ENCODE measurements at regions not wholly inside any gene's neighbourhood (a gene's known extent, or its start where the extent isn't known, plus 50 kb on each side); places are given as distances from the start of the nearest gene placed in this dataset.

DNA sequence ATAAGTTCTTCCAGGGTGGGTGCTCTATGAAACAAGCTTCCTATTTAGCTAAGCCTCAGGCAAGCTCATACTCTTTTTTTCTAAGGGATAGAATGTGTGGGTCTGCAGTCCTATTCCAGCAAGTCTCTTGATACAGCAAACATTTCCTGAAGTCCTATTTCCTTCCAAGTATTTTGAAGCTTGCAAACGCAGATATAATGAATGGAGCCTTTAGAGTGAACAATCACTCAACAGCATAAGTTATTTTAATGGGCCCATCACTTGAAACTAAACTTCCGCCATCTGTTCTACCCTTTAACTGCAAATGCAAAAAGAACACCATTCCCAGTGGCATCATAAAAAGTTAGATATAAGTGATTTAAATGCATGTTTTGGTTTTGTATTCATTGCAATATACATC, 108.3 kb upstream of the TAPT1 start:
- intact Hi-C loops (cut with DNase I; ENCODE audit: low total_unique reads): no loop called here
- TF ChIP-seq, protein P1, sequence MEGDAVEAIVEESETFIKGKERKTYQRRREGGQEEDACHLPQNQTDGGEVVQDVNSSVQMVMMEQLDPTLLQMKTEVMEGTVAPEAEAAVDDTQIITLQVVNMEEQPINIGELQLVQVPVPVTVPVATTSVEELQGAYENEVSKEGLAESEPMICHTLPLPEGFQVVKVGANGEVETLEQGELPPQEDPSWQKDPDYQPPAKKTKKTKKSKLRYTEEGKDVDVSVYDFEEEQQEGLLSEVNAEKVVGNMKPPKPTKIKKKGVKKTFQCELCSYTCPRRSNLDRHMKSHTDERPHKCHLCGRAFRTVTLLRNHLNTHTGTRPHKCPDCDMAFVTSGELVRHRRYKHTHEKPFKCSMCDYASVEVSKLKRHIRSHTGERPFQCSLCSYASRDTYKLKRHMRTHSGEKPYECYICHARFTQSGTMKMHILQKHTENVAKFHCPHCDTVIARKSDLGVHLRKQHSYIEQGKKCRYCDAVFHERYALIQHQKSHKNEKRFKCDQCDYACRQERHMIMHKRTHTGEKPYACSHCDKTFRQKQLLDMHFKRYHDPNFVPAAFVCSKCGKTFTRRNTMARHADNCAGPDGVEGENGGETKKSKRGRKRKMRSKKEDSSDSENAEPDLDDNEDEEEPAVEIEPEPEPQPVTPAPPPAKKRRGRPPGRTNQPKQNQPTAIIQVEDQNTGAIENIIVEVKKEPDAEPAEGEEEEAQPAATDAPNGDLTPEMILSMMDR (IDR thresholded peaks at IDR 0.05): no peak
- TF ChIP-seq POLR2A (IDR thresholded peaks at IDR 0.05): no peak
- DNase-seq (ENCODE audit: low spot score in 2 of 2): no peak
- 57 to 65% methylated on average over 2 of the region's 2 CpGs for WGBS, 2 donors
- H3K4me3 ChIP-seq (ENCODE audit: low read depth, poor library complexity, severe bottlenecking): no peak overlapping the region

DNA sequence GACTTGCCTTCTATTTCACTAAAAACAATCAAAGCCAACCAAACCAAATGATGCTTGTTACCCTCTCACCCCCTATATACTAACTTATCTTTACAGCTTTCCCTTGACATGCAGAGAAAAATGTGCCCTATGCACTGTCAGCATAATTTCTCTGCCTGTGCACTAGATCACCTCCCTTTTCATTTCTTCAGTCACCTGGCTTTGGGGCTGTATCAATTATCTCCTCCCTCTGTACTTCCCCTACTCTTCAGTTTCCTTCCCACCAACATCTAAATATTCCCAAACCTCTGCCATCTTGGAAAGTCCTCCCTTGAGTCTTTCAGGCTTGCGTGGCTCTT, 103.5 kb upstream of the TAPT1 start:
- WGBS, 2 donors: 76 to 78% methylated on average over 1 of the region's 1 CpG
- intact Hi-C loops (cut with DNase I; ENCODE audit: low total_unique reads): no loop called here
- H3K4me3 ChIP-seq (ENCODE audit: low read depth, poor library complexity, severe bottlenecking): no peak overlapping the region
- TF ChIP-seq POLR2A (IDR thresholded peaks at IDR 0.05): no peak
- TF ChIP-seq, protein P1 (IDR thresholded peaks at IDR 0.05): no peak
- no peak for DNase-seq (ENCODE audit: low spot score in 2 of 2)

DNA sequence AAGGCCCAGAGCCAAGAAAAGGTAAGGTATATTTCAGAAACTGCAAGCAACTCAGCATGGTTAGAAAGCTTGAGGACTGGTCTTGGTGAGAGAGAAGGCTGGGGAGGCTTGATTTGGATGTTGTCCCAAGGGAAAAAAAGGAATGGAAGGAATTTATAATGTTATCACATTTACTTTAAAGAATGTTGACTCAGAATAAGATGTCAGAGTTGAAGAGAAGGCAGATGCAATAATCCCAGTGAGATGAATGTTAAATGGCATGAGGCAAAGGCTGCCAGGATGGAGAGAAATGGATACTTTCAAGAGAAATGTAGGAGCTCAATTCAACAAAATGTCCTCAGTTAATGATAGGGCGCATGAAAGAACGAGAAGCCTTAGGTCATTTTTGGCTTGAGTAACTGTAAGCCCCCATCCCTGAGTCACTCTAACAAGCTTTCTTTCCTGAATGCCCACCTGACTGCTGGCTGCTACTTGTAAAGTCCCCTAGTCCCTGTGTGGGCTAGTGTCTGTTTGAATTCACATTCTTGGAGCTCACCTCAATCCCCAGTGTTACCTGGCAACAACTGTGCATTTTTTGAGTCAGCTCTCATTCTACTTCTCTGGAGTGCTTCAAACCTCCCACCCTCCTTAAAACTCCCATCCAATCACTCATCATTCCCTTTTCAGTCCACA, 103.0 kb upstream of the TAPT1 start:
- TF ChIP-seq POLR2A (IDR thresholded peaks at IDR 0.05): no peak
- TF ChIP-seq, protein P1 (IDR thresholded peaks at IDR 0.05): no peak
- intact Hi-C loops (cut with DNase I; ENCODE audit: low total_unique reads): no loop called here
- 83 to 87% methylated on average over 2 of the region's 2 CpGs for WGBS, 2 donors
- no peak overlapping the region for H3K4me3 ChIP-seq (ENCODE audit: low read depth, poor library complexity, severe bottlenecking)
- no peak for DNase-seq (ENCODE audit: low spot score in 2 of 2)

DNA sequence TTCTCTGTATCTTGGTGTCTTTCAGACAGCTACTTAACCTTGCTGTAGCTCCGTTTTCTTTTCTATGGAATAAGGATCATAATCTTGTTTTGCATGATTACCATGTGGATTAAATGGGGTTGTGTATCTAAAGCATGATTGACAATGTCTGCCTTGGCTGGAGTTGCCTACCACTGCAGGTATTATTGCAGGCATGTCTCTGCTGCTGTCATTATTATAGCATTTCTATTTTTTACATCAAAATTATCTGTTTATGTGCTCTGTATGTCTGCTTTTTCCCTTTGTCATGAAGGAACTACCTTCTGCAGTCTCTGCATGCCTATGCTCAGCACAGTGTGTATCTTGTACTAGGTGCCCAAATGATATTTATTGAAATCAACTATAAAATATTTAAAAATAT, 95.9 kb upstream of the TAPT1 start:
- no peak overlapping the region for H3K4me3 ChIP-seq (ENCODE audit: low read depth, poor library complexity, severe bottlenecking)
- no peak for DNase-seq (ENCODE audit: low spot score in 2 of 2)
- intact Hi-C loops (cut with DNase I; ENCODE audit: low total_unique reads): no loop called here
- no peak for TF ChIP-seq POLR2A (IDR thresholded peaks at IDR 0.05)
- 25% methylated on average over 1 of the region's 1 CpG for WGBS, 2 donors

- DNase-seq (ENCODE audit: low spot score in 2 of 2): no peak
- no peak for TF ChIP-seq POLR2A (IDR thresholded peaks at IDR 0.05)
- TF ChIP-seq, protein P1 (IDR thresholded peaks at IDR 0.05): no peak
- H3K4me3 ChIP-seq (ENCODE audit: low read depth, poor library complexity, severe bottlenecking): no peak overlapping the region
- WGBS, 2 donors: 92 to 93% methylated on average over 8 of the region's 8 CpGs
- intact Hi-C loops (cut with DNase I; ENCODE audit: low total_unique reads): no loop called here
Measured at GRCh38 chr4:16315456-16315855, 89.2 kb upstream of the TAPT1 start.

DNA sequence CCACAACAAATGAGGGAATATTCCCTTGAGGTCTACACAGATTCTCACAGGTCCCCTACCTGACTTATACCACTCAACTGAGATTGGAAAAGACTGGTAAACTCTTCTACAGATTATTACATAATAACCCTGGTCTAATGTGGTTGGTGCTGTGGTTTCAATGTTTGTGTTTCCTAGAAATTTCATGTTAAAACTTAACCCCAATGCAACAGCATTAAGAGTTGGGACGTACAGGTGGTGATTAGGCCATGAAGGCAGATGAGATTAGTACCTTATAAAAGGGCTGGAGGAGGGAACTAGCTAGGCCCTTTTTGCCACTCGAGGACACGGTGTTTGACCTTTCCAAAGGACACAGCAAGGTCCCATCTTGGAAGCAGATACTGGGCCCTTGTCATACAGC, 84.3 kb upstream of the TAPT1 start:
- TF ChIP-seq, protein P1 (IDR thresholded peaks at IDR 0.05): no peak
- no peak for TF ChIP-seq POLR2A (IDR thresholded peaks at IDR 0.05)
- H3K4me3 ChIP-seq (ENCODE audit: low read depth, poor library complexity, severe bottlenecking): no peak overlapping the region
- WGBS, 2 donors: 77 to 91% methylated on average over 3 of the region's 3 CpGs
- intact Hi-C loops (cut with DNase I; ENCODE audit: low total_unique reads): no loop called here
- no peak for DNase-seq (ENCODE audit: low spot score in 2 of 2)

Measured in lower leg skin (tissue), 4 donors.